ENCODE measurements at regions not wholly inside any gene's neighbourhood (a gene's known extent, or its start where the extent isn't known, plus 50 kb on each side); places are given as distances from the start of the nearest gene placed in this dataset.
A peak's percentile ranks its signal among the peaks of the same experiment; 100 is the strongest.
"Not testable (repeated sequence)": the region's sequence is repeated elsewhere in the genome, so short reads cannot be mapped to it uniquely, and the experiment has no call there.

DNA sequence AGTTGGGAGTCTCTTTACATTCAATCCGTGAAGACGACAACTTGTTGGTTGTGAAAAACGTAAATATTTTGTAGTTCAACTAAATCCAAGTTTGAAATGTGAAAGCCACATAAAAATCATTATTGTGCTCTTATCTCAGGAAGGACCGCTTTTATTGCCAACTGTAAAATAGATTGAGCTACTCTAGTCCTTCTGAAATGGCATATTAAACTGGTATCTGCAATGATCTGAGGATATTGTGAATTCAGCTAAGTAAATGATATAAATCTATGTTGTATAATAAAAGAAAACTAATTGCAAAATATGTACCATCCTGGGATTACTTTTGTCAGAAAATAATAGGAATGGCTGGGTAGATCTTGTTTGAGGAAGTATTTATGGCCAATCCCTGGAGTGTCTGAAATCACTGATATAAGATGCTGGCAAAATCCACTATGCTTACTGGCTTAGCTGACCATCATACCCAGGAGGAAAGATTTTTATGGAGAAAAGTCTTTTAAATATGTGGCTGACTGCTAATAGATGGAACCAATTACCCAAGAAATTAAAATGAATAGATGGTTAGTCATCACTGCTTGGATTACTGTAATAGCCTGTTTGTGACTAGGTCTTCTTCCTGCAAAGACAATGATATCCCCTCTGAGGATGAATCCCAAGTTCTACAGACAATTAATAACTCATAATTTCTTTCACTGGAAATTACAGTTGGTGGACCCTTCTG is 191.8 kb downstream of the SEMA6D start:
- Histone ChIP-seq H3K79me2 (ENCODE audit: insufficient read depth, low read length) (no peaks in the 10 kb centered on the region), H2AFZ (ENCODE audit: low read length) (no peak overlapping the region), H3K4me1 (ENCODE audit: insufficient read depth, low read length) (no peaks in the 10 kb centered on the region), H3K4me2 (ENCODE audit: insufficient read depth, low read length) (no peak overlapping the region), H3K36me3 (ENCODE audit: insufficient read depth, low read length) (no peaks in the 10 kb centered on the region), H3K4me3 (ENCODE audit: insufficient read depth, low read length) (no peak overlapping the region), H4K20me1 (ENCODE audit: insufficient read depth, low read length) (no peaks in the 10 kb centered on the region), H3K27me3 (ENCODE audit: insufficient read depth, low read length) (no peaks in the 10 kb centered on the region), H3K27ac (ENCODE audit: low read depth, low read length) (no peak overlapping the region), H3K9me3 (ENCODE audit: low read depth, low read length) (no peaks in the 10 kb centered on the region)
- no peak for DNase-seq (ENCODE audit: insufficient read length, low spot score, missing footprints)
- TF ChIP-seq, protein P1, sequence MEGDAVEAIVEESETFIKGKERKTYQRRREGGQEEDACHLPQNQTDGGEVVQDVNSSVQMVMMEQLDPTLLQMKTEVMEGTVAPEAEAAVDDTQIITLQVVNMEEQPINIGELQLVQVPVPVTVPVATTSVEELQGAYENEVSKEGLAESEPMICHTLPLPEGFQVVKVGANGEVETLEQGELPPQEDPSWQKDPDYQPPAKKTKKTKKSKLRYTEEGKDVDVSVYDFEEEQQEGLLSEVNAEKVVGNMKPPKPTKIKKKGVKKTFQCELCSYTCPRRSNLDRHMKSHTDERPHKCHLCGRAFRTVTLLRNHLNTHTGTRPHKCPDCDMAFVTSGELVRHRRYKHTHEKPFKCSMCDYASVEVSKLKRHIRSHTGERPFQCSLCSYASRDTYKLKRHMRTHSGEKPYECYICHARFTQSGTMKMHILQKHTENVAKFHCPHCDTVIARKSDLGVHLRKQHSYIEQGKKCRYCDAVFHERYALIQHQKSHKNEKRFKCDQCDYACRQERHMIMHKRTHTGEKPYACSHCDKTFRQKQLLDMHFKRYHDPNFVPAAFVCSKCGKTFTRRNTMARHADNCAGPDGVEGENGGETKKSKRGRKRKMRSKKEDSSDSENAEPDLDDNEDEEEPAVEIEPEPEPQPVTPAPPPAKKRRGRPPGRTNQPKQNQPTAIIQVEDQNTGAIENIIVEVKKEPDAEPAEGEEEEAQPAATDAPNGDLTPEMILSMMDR (IDR thresholded peaks at IDR 0.05; ENCODE audit: extremely low read depth, low read depth, low read length) = no peak

DNA sequence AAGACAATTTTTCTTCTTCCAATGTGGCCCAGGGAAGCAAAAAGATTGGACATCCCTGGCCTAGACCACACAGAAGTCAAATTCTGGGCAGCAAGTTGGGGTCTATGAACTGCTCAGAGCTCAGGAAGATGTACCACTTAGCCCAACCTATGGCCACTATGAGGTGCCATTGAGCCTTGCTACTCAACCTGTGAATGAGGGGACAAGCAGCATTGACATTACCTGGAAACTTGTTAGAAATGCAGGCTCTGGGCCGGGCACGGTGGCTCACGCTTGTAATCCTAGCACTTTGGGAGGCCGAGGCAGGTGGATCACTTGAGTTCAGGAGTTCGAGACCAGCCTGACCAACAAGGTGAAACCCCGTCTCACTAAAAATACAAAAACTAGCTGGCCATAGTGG is 195.6 kb downstream of the SEMA6D start:
- H3K79me2 ChIP-seq (ENCODE audit: insufficient read depth, low read length); H3K9me3 ChIP-seq (ENCODE audit: low read depth, low read length); H3K4me2 ChIP-seq (ENCODE audit: insufficient read depth, low read length); H3K27ac ChIP-seq (ENCODE audit: low read depth, low read length); H3K36me3 ChIP-seq (ENCODE audit: insufficient read depth, low read length); H2AFZ ChIP-seq (ENCODE audit: low read length); H3K27me3 ChIP-seq (ENCODE audit: insufficient read depth, low read length); H3K4me1 ChIP-seq (ENCODE audit: insufficient read depth, low read length); DNase-seq (ENCODE audit: insufficient read length, low spot score, missing footprints); H4K20me1 ChIP-seq (ENCODE audit: insufficient read depth, low read length); H3K4me3 ChIP-seq (ENCODE audit: insufficient read depth, low read length): not testable (repeated sequence)

DNA sequence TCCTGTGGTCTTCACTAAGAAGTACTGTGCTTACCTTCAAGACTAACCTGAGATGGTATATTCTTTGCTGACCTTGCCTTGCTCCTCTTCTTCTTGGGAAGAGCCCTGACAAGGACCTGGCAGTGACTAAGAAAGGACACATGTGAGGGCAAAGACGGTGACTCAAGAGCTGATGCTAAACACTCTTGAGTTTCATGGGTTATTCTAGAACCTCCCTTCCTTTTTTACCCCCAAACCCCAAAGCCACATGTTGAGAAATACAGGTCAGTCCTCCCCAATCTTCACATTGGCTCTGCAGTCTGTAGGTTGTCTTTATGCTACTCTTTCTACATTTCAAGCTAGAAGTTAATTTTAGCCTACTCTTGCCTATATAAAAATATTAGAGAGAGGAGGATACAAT is 200.6 kb downstream of the SEMA6D start:
- Histone ChIP-seq H3K4me2 (ENCODE audit: insufficient read depth, low read length) (no peak overlapping the region), H4K20me1 (ENCODE audit: insufficient read depth, low read length) (no peaks in the 10 kb centered on the region), H3K36me3 (ENCODE audit: insufficient read depth, low read length) (no peaks in the 10 kb centered on the region), H3K4me1 (ENCODE audit: insufficient read depth, low read length) (no peaks in the 10 kb centered on the region), H3K4me3 (ENCODE audit: insufficient read depth, low read length) (no peak overlapping the region), H2AFZ (ENCODE audit: low read length) (no peak overlapping the region), H3K27ac (ENCODE audit: low read depth, low read length) (no peak overlapping the region), H3K9me3 (ENCODE audit: low read depth, low read length) (no peaks in the 10 kb centered on the region), H3K79me2 (ENCODE audit: insufficient read depth, low read length) (no peaks in the 10 kb centered on the region), H3K27me3 (ENCODE audit: insufficient read depth, low read length) (no peaks in the 10 kb centered on the region)
- TF ChIP-seq, protein P1 (IDR thresholded peaks at IDR 0.05; ENCODE audit: extremely low read depth, low read depth, low read length) = no peak
- DNase-seq (ENCODE audit: insufficient read length, low spot score, missing footprints) = peak; percentile 4

DNA sequence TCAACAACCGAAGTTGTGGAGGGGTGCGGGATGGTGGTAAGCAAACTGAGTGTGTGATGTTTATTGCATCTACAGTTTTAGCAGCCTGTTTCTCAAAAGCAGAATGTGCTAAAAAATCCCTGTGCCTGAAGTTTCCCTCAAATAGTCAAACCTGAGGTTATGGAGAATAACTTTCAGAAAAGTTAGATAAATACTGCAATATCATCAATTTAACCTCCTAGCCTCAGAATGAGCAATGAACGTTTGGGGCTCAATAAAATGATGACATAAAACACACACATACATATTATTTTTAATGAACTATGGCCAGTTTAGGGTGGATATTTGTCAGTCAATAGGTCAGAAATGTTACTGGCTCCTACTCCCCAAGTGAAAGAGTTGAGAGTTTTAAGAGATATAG is 201.6 kb downstream of the SEMA6D start:
- no peaks in the 10 kb centered on the region for H3K27me3 ChIP-seq (ENCODE audit: insufficient read depth, low read length)
- no peaks in the 10 kb centered on the region for H4K20me1 ChIP-seq (ENCODE audit: insufficient read depth, low read length)
- H3K36me3 ChIP-seq (ENCODE audit: insufficient read depth, low read length) = no peaks in the 10 kb centered on the region
- TF ChIP-seq, protein P1 (IDR thresholded peaks at IDR 0.05; ENCODE audit: extremely low read depth, low read depth, low read length) = no peak
- H3K4me3 ChIP-seq (ENCODE audit: insufficient read depth, low read length) = no peak overlapping the region
- H2AFZ ChIP-seq (ENCODE audit: low read length) = no peak overlapping the region
- H3K4me1 ChIP-seq (ENCODE audit: insufficient read depth, low read length) = no peaks in the 10 kb centered on the region
- no peak overlapping the region for H3K4me2 ChIP-seq (ENCODE audit: insufficient read depth, low read length)
- H3K79me2 ChIP-seq (ENCODE audit: insufficient read depth, low read length) = no peaks in the 10 kb centered on the region
- no peak overlapping the region for H3K27ac ChIP-seq (ENCODE audit: low read depth, low read length)
- H3K9me3 ChIP-seq (ENCODE audit: low read depth, low read length) = no peaks in the 10 kb centered on the region
- no peak for DNase-seq (ENCODE audit: insufficient read length, low spot score, missing footprints)

All from osteoblast (primary cell).